Adrenal gland (tissue), 5 donors: ENCODE measurements at regions not wholly inside any gene's neighbourhood (a gene's known extent, or its start where the extent isn't known, plus 50 kb on each side); places are given as distances from the start of the nearest gene placed in this dataset.

ENCODE experiments used
- CTCF ChIP-seq, 6 experiments: fragments of 450-650 bp in 4 of 6; fragments of 200-600 bp in 2 of 6; sonication (generic) in 1 of 6; IDR thresholded peaks; 1 replicate in 5 of 6; 2 replicates in 1 of 6; pipeline versions ENCODE4 v1.5.1 to v1.8.0; 2016 to 2021; ENCODE audit warnings: antibody characterized with exemption in 6 of 6, mild to moderate bottlenecking in 2 of 6, moderate library complexity in 1 of 6
- POLR2A ChIP-seq, 2 donors: fragments of 450-650 bp; IDR thresholded peaks; one replicate each; pipeline ENCODE4 v1.6.1; 2017; ENCODE audit warnings: antibody characterized with exemption in 2 of 2, mild to moderate bottlenecking in 2 of 2, moderate library complexity in 1 of 2
- donor health status: DM: no; HTN: no; CAD: no.

DNA sequence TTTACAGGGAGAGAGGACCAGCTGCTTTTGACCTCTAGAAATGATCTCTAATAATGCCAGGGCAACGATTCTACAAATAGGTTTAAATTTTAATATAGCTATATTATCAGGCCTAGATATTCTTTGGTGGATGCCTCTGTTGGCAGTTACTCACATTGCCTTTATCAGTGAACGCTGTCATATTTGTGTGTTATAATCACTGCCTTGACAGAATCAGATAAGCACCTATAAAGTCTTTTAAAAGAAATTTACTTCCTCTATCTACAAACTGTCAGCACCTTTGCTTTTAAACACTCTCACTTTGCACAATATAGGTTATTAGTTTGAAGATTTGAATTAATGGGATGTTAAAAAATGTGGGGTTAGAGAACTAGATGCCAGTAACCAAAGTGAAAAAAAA, 324.1 kb downstream of the ZIC1 start:
- TF ChIP-seq CTCF (IDR thresholded peaks at IDR 0.05) (no peak), POLR2A (IDR thresholded peaks at IDR 0.05) (no peak)
